22Rv1 (cell line): ENCODE measurements at regions not wholly inside any gene's neighbourhood (a gene's known extent, or its start where the extent isn't known, plus 50 kb on each side); places are given as distances from the start of the nearest gene placed in this dataset.

Experiments used
- H3K27ac ChIP-seq: fragments of 450-650 bp; 2 replicates; pipeline ENCODE4 v1.5.1; 2017
- CTCF ChIP-seq: fragments of 450-650 bp; IDR thresholded peaks from 2 replicates; pipeline ENCODE4 v1.5.1; 2017; ENCODE audit warnings: mild to moderate bottlenecking
- ZFX ChIP-seq: fragments of 450-650 bp; IDR thresholded peaks from 2 replicates; pipeline ENCODE4 v1.6.1; 2017; ENCODE audit warnings: antibody characterized with exemption, borderline replicate concordance

GRCh38 chr10:117664288-117664687 is 121.7 kb downstream of the EMX2 start:
- no peak for TF ChIP-seq CTCF
- no peak for TF ChIP-seq ZFX
- H3K27ac ChIP-seq = no peak overlapping the region

GRCh38 chr10:117666166-117666565 is 123.6 kb downstream of the EMX2 start:
- no peak overlapping the region for H3K27ac ChIP-seq
- TF ChIP-seq CTCF (no peak), ZFX (no peak)

- H3K27ac ChIP-seq = no peak overlapping the region
- no peak for TF ChIP-seq CTCF
- no peak for TF ChIP-seq ZFX
Measured at GRCh38 chr10:117666965-117667364, 124.4 kb downstream of the EMX2 start.

- TF ChIP-seq CTCF = no peak
- no peak for TF ChIP-seq ZFX
- H3K27ac ChIP-seq = no peak overlapping the region
Measured at GRCh38 chr10:117667831-117668230, 125.3 kb downstream of the EMX2 start.

- TF ChIP-seq ZFX (no peak), CTCF (no peak)
- no peak overlapping the region for H3K27ac ChIP-seq
Measured at GRCh38 chr10:117668327-117669008, 125.9 kb downstream of the EMX2 start.

GRCh38 chr10:117669122-117669521 is 126.6 kb downstream of the EMX2 start:
- TF ChIP-seq CTCF = no peak
- H3K27ac ChIP-seq = no peak overlapping the region

GRCh38 chr10:117670116-117670904 is 127.8 kb downstream of the EMX2 start:
- no peak overlapping the region for H3K27ac ChIP-seq
- TF ChIP-seq CTCF (no peak), ZFX (no peak)
